ENCODE measurements at regions not wholly inside any gene's neighbourhood (a gene's known extent, or its start where the extent isn't known, plus 50 kb on each side); places are given as distances from the start of the nearest gene placed in this dataset.

GRCh38 chr3:127385540-127385870 lies 97.7 kb upstream of the PRR20G start:
- 90 to 92% methylated on average over 5 of the region's 5 CpGs for WGBS, 2 donors

GRCh38 chr3:127384717-127385539 lies 97.1 kb upstream of the PRR20G start:
- H3K27ac ChIP-seq = no peak overlapping the region
- 67 to 77% methylated on average over 18 of the region's 18 CpGs for WGBS, 2 donors
- TF ChIP-seq POLR2A (IDR thresholded peaks at IDR 0.05) (no peak), POLR2AphosphoS5 (IDR thresholded peaks at IDR 0.05) (no peak), CTCF (IDR thresholded peaks at IDR 0.05) (no peak), EP300 (IDR thresholded peaks at IDR 0.05) (no peak)
- H3K4me1 ChIP-seq = no peaks in the 10 kb centered on the region
- H3K9me3 ChIP-seq = peaks cover 0 to 5% (median 0%) of the 10 kb centered on the region in 4 donors
- H3K27me3 ChIP-seq = peaks cover 0 to 32% (median 0%) of the 10 kb centered on the region in 3 donors
- H3K36me3 ChIP-seq = no peaks in the 10 kb centered on the region
- no peak overlapping the region for H3K4me3 ChIP-seq
- DNase-seq = no peak
- intact Hi-C loops (cut with DNase I) = no loop called here

More at GRCh38 chr3:127385540-127385870, 97.7 kb upstream of the PRR20G start:
- no peak for DNase-seq
- no peaks in the 10 kb centered on the region for H3K36me3 ChIP-seq
- no peaks in the 10 kb centered on the region for H3K4me1 ChIP-seq
- peaks cover 0 to 5% (median 0%) of the 10 kb centered on the region in 4 donors for H3K9me3 ChIP-seq
- TF ChIP-seq POLR2A (IDR thresholded peaks at IDR 0.05) (no peak), POLR2AphosphoS5 (IDR thresholded peaks at IDR 0.05) (no peak), CTCF (IDR thresholded peaks at IDR 0.05) (no peak), EP300 (IDR thresholded peaks at IDR 0.05) (no peak)
- H3K4me3 ChIP-seq = no peak overlapping the region
- H3K27ac ChIP-seq = no peak overlapping the region
- H3K27me3 ChIP-seq = peaks cover 0 to 32% (median 0%) of the 10 kb centered on the region in 3 donors
- intact Hi-C loops (cut with DNase I) = no loop called here

GRCh38 chr3:127383656-127384179 lies 95.9 kb upstream of the PRR20G start:
- H3K9me3 ChIP-seq = peaks cover 0 to 5% (median 0%) of the 10 kb centered on the region in 4 donors
- H3K4me3 ChIP-seq = no peak overlapping the region
- 49 to 64% methylated on average over 10 of the region's 10 CpGs for WGBS, 2 donors
- no peaks in the 10 kb centered on the region for H3K36me3 ChIP-seq
- TF ChIP-seq POLR2A (IDR thresholded peaks at IDR 0.05) = no peak
- TF ChIP-seq POLR2AphosphoS5 (IDR thresholded peaks at IDR 0.05) = no peak
- no peak for TF ChIP-seq EP300 (IDR thresholded peaks at IDR 0.05)
- no peak for TF ChIP-seq CTCF (IDR thresholded peaks at IDR 0.05)
- H3K4me1 ChIP-seq = no peaks in the 10 kb centered on the region
- H3K27ac ChIP-seq = no peak overlapping the region
- no peak for DNase-seq
- peaks cover 0 to 28% (median 0%) of the 10 kb centered on the region in 3 donors for H3K27me3 ChIP-seq
- intact Hi-C loops (cut with DNase I) = no loop called here

GRCh38 chr3:127377801-127378655 lies 90.2 kb upstream of the PRR20G start:
- intact Hi-C loops (cut with DNase I) = no loop called here
- no peak for DNase-seq
- WGBS, 2 donors = 76 to 77% methylated on average over 11 of the region's 11 CpGs
- Histone ChIP-seq H3K36me3 (no peaks in the 10 kb centered on the region), H3K27me3 (peaks cover 0 to 8% (median 0%) of the 10 kb centered on the region in 3 donors), H3K27ac (no peak overlapping the region), H3K4me3 (no peak overlapping the region), H3K9me3 (peaks cover 0 to 5% (median 2%) of the 10 kb centered on the region in 4 donors), H3K4me1 (no peaks in the 10 kb centered on the region)
- TF ChIP-seq POLR2AphosphoS5 (IDR thresholded peaks at IDR 0.05) (no peak), POLR2A (IDR thresholded peaks at IDR 0.05) (no peak), EP300 (IDR thresholded peaks at IDR 0.05) (no peak), CTCF (IDR thresholded peaks at IDR 0.05) (no peak)

Data from sigmoid colon (tissue), 6 donors.